H1 (cell line): ENCODE measurements at regions not wholly inside any gene's neighbourhood (a gene's known extent, or its start where the extent isn't known, plus 50 kb on each side); places are given as distances from the start of the nearest gene placed in this dataset.

ENCODE experiments used
- CTCF ChIA-PET: fragments of 300-600 bp; sonication (Branson Sonifier 250); formaldehyde crosslinking; loops from one replicate; lab custom pipeline; 2021; ENCODE audit not compliant: partially characterized antibody; lab: Charles Lee
- POLR2A ChIA-PET: fragments of 300-600 bp; sonication (Branson Sonifier 250); formaldehyde crosslinking; loops from one replicate; lab custom pipeline; 2021; ENCODE audit warnings: inconsistent platforms; ENCODE audit not compliant: partially characterized antibody; lab: Charles Lee
- DNase-seq, 2 experiments: peaks; one replicate each; pipeline versions ENCODE4 v3.0.0 to v3.0.0-alpha.2; 2010 to 2022; ENCODE audit warnings: low spot score in 2 of 2, low read depth in 1 of 2, mixed read lengths in 1 of 2
- FAIRE-seq: peaks from 2 replicates; lab custom pipeline; 2011; peaks lifted over from hg19 to GRCh38; lab: Jason Lieb, UNC
- H2AFZ ChIP-seq: 2 replicates; pipeline ENCODE4 v1.8.1; 2012; ENCODE audit warnings: low read length, inconsistent platforms
- H2AK5ac ChIP-seq: 2 replicates; pipeline ENCODE4 v1.6.1; 2013; ENCODE audit warnings: low read depth, low read length
- H2BK120ac ChIP-seq: replicated peaks from 2 replicates; pipeline ENCODE3; 2013; ENCODE audit warnings: low read depth, low read length, inconsistent platforms
- H2BK12ac ChIP-seq: 2 replicates; pipeline ENCODE4 v1.6.1; 2013; ENCODE audit warnings: low read depth, low read length
- H2BK15ac ChIP-seq: 2 replicates; pipeline ENCODE4 v1.6.1; 2013; ENCODE audit warnings: low read length
- H2BK20ac ChIP-seq: 2 replicates; pipeline ENCODE4 v1.6.1; 2013; ENCODE audit warnings: low read length
- H2BK5ac ChIP-seq: 2 replicates; pipeline ENCODE4 v1.6.1; 2013; ENCODE audit warnings: low read depth, low read length
- H3K14ac ChIP-seq: 2 replicates; pipeline ENCODE4 v1.6.1; 2013; ENCODE audit warnings: inconsistent platforms; ENCODE audit not compliant: insufficient read length
- H3K18ac ChIP-seq: 2 replicates; pipeline ENCODE4 v1.6.1; 2013; ENCODE audit warnings: low read length; ENCODE audit errors: extremely low read depth
- H3K23ac ChIP-seq: 2 replicates; pipeline ENCODE4 v1.6.1; 2013; ENCODE audit warnings: inconsistent platforms; ENCODE audit not compliant: insufficient read length
- H3K23me2 ChIP-seq: 2 replicates; pipeline ENCODE4 v1.6.1; 2013; ENCODE audit warnings: low read depth, low read length
- H3K27ac ChIP-seq: 2 replicates; pipeline ENCODE4 v1.6.1; 2011; ENCODE audit warnings: low read depth, low read length, inconsistent platforms
- H3K27me3 ChIP-seq, 4 experiments: replicated peaks in 1 of 4; 1 replicate in 1 of 4; 2 replicates in 3 of 4; pipeline versions ENCODE4 v1.6.1 to v1.8.1; 2011 to 2013; ENCODE audit warnings: low read length in 3 of 4, mild to moderate bottlenecking in 3 of 4, inconsistent platforms in 2 of 4, mixed read lengths in 2 of 4, moderate library complexity in 1 of 4; ENCODE audit not compliant: control insufficient read depth in 3 of 4, insufficient read depth in 3 of 4; ENCODE audit errors: extremely low read depth in 1 of 4
- H3K36me3 ChIP-seq, 4 experiments: 2 replicates each; pipeline versions ENCODE4 v1.6.1 to v1.8.1; 2011 to 2013; ENCODE audit warnings: mild to moderate bottlenecking in 4 of 4, low read length in 3 of 4, moderate library complexity in 2 of 4, control low read depth in 1 of 4, inconsistent platforms in 1 of 4; ENCODE audit not compliant: insufficient read depth in 4 of 4, control insufficient read depth in 2 of 4
- H3K4ac ChIP-seq: replicated peaks from 2 replicates; pipeline ENCODE3; 2013; ENCODE audit warnings: low read length, low read depth, mixed read lengths, inconsistent platforms; ENCODE audit not compliant: insufficient read length
- H3K4me1 ChIP-seq, 4 experiments: replicated peaks in 1 of 4; 1 replicate in 1 of 4; 2 replicates in 3 of 4; pipeline versions ENCODE4 v1.6.1 to v1.8.1; 2011 to 2013; ENCODE audit warnings: low read length in 3 of 4, inconsistent platforms in 2 of 4, mixed read lengths in 1 of 4; ENCODE audit not compliant: insufficient read depth in 4 of 4, control insufficient read depth in 3 of 4
- H3K4me2 ChIP-seq, 2 experiments: 2 replicates each; pipeline versions ENCODE4 v1.6.1 to v1.8.1; 2011 to 2013; ENCODE audit warnings: low read depth in 2 of 2, low read length in 2 of 2, control low read depth in 1 of 2, inconsistent platforms in 1 of 2, mild to moderate bottlenecking in 1 of 2; ENCODE audit not compliant: insufficient read depth in 1 of 2
- H3K4me3 ChIP-seq, 4 experiments: fragments of 200-600, 300-600 bp in 1 of 4; sonication (generic), shearing (Covaris generic), sonication (Bioruptor Twin) in 1 of 4; 2 replicates each; pipeline versions ENCODE4 v1.5.1 to v1.8.1; 2011 to 2016; ENCODE audit warnings: low read length in 4 of 4, low read depth in 3 of 4, control low read depth in 2 of 4, inconsistent platforms in 2 of 4, mild to moderate bottlenecking in 2 of 4, mixed read lengths in 1 of 4, moderate library complexity in 1 of 4; ENCODE audit not compliant: insufficient read depth in 2 of 4; ENCODE audit errors: extremely low read depth in 1 of 4
- H3K56ac ChIP-seq: replicated peaks from 2 replicates; pipeline ENCODE3; 2013; ENCODE audit warnings: low read depth, mild to moderate bottlenecking, mixed read lengths, low read length, inconsistent platforms; ENCODE audit not compliant: insufficient read length
- H3K79me1 ChIP-seq: 2 replicates; pipeline ENCODE4 v1.6.1; 2013; ENCODE audit warnings: low read depth, low read length, control low read depth
- H3K79me2 ChIP-seq, 2 experiments: 2 replicates each; pipeline versions ENCODE4 v1.6.1 to v1.8.1; 2012 to 2013; ENCODE audit warnings: low read length in 2 of 2, mild to moderate bottlenecking in 2 of 2, inconsistent platforms in 1 of 2; ENCODE audit not compliant: insufficient read depth in 2 of 2, control insufficient read depth in 1 of 2
- H3K9ac ChIP-seq, 4 experiments: replicated peaks in 1 of 4; 1 replicate in 1 of 4; 2 replicates in 3 of 4; pipeline versions ENCODE4 v1.6.1 to v1.8.1; 2011 to 2013; ENCODE audit warnings: low read depth in 3 of 4, low read length in 3 of 4, control low read depth in 2 of 4, mild to moderate bottlenecking in 2 of 4, moderate library complexity in 2 of 4, inconsistent platforms in 1 of 4; ENCODE audit errors: extremely low read depth in 1 of 4
- H3K9me3 ChIP-seq, 2 experiments: 2 replicates each; pipeline versions ENCODE4 v1.6.1 to v1.8.1; 2012 to 2013; ENCODE audit warnings: mild to moderate bottlenecking in 2 of 2, moderate library complexity in 2 of 2, control low read depth in 1 of 2, inconsistent platforms in 1 of 2, low read depth in 1 of 2, low read length in 1 of 2, mixed read lengths in 1 of 2; ENCODE audit not compliant: insufficient read depth in 2 of 2
- H4K20me1 ChIP-seq, 2 experiments: replicated peaks in 1 of 2; 2 replicates each; pipeline versions ENCODE3 to v1.8.1; 2011 to 2013; ENCODE audit warnings: inconsistent platforms in 2 of 2, low read length in 2 of 2, mild to moderate bottlenecking in 1 of 2; ENCODE audit not compliant: insufficient read depth in 2 of 2, control insufficient read depth in 1 of 2
- H4K5ac ChIP-seq: 2 replicates; pipeline ENCODE4 v1.6.1; 2013; ENCODE audit warnings: low read length, low read depth, mixed read lengths, inconsistent platforms; ENCODE audit not compliant: insufficient read length
- H4K8ac ChIP-seq: 2 replicates; pipeline ENCODE4 v1.8.0; 2013; ENCODE audit warnings: mild to moderate bottlenecking, moderate library complexity, low read length, inconsistent platforms; ENCODE audit not compliant: insufficient read depth; ENCODE audit errors: extremely low read depth
- H4K91ac ChIP-seq: replicated peaks from 2 replicates; pipeline ENCODE3; 2013; ENCODE audit warnings: low read length, mixed read lengths, inconsistent platforms; ENCODE audit not compliant: insufficient read length
- MAX ChIP-seq: IDR thresholded peaks from 2 replicates; pipeline ENCODE4 v1.6.1; 2012; ENCODE audit warnings: inconsistent platforms
- RNF2 ChIP-seq: fragments of 200-900, 300-1000 bp; sonication (generic); IDR thresholded peaks from 2 replicates; pipeline ENCODE4 v1.7.1; 2016; ENCODE audit warnings: borderline replicate concordance, low read depth, mild to moderate bottlenecking, antibody characterized with exemption, low read length; ENCODE audit not compliant: poor library complexity, severe bottlenecking; ENCODE audit errors: missing control alignments
- SUZ12 ChIP-seq: fragments of 200-600 bp; sonication (generic); IDR thresholded peaks from 2 replicates; pipeline ENCODE4 v1.6.1; 2012; ENCODE audit warnings: mild to moderate bottlenecking, inconsistent platforms, low read length, moderate library complexity, mixed read lengths
- WGBS, 2 experiments: shearing (Covaris generic) in 1 of 2; methylation state at CpG; one replicate each; pipeline versions ENCODE4 v1.1.6 to v1.1.7; 2013 to 2015; ENCODE audit warnings: low lambda C conversion rate in 2 of 2, mixed read lengths in 2 of 2, inconsistent platforms in 1 of 2, low coverage in 1 of 2, missing lambda C conversion rate in 1 of 2; ENCODE audit not compliant: insufficient replicate concordance in 2 of 2, insufficient coverage in 1 of 2, insufficient read length in 1 of 2; ENCODE audit errors: extremely low coverage in 1 of 2, missing lambda C conversion rate in 1 of 2; 5-methylcytosine and 5-hydroxymethylcytosine counted together

GRCh38 chr10:130900441-130901160 lies 410.9 kb downstream of the TCERG1L start:
- H3K23ac ChIP-seq, result no peak overlapping the region
- no peak overlapping the region for H2AK5ac ChIP-seq
- DNase-seq (no peak), FAIRE-seq (no peak)
- H2BK15ac ChIP-seq, result no peak overlapping the region
- WGBS, 2 experiments, result 90% methylated on average over 13 of the region's 14 CpGs; no CpG with 5 or more reads in 1 of the 2 experiments
- H3K4me1 ChIP-seq, result no peaks in the 10 kb centered on the region; a peak in 1 of 7 replicates
- H3K4me2 ChIP-seq, result no peak overlapping the region
- H4K8ac ChIP-seq, result no peak overlapping the region
- no peak overlapping the region for H4K91ac ChIP-seq
- no peak overlapping the region for H3K56ac ChIP-seq
- no peak overlapping the region for H3K14ac ChIP-seq
- no peak overlapping the region for H3K4ac ChIP-seq
- H3K18ac ChIP-seq, result no peak overlapping the region
- no peaks in the 10 kb centered on the region for H3K27me3 ChIP-seq
- no peak overlapping the region for H4K5ac ChIP-seq
- no peak overlapping the region for H2BK20ac ChIP-seq
- H3K4me3 ChIP-seq, result no peak overlapping the region
- no peak overlapping the region for H2AFZ ChIP-seq
- no peak overlapping the region for H3K9ac ChIP-seq
- no peak overlapping the region for H2BK12ac ChIP-seq
- H2BK120ac ChIP-seq, result no peak overlapping the region
- ChIA-PET CTCF (interaction anchor here (0.6 to 1.3 kb wide), 4 partner anchors 14 to 205 kb away, joined by 3 read pairs; no protein-coding TSS in a partner anchor), POLR2A (no interaction called here)
- H2BK5ac ChIP-seq, result no peak overlapping the region
- H4K20me1 ChIP-seq, result no peaks in the 10 kb centered on the region
- no peaks in the 10 kb centered on the region for H3K79me1 ChIP-seq
- H3K27ac ChIP-seq, result no peak overlapping the region
- no peaks in the 10 kb centered on the region for H3K79me2 ChIP-seq
- no peaks in the 10 kb centered on the region for H3K9me3 ChIP-seq
- no peaks in the 10 kb centered on the region for H3K36me3 ChIP-seq
- no peaks in the 10 kb centered on the region for H3K23me2 ChIP-seq
- TF ChIP-seq SUZ12 (no peak), MAX (no peak), RNF2 (no peak)
